ENCODE measurements at regions not wholly inside any gene's neighbourhood (a gene's known extent, or its start where the extent isn't known, plus 50 kb on each side); places are given as distances from the start of the nearest gene placed in this dataset.
"Not testable (repeated sequence)": the region's sequence is repeated elsewhere in the genome, so short reads cannot be mapped to it uniquely, and the experiment has no call there.

DNA sequence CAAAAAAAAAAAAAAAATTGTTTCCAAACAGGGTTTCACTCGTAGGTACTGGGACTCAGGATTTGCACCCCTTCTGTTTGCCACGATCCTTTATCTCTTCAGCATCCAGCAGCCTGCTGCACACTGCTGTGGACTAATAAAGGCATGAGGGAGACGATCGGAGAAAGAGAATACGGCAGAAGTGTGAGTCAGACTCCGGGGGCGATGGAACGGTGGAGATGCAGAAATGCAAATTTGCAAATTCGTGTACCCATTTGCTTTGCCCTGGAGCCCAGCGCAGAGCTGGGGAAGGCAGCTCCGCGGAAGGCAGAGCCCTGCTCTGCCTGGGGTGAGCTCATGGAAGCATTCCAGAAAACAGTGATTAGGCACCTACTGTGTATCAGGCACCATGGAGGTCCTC lies 270.3 kb downstream of the ASMT start:
- ChIA-PET POLR2A (ENCODE audit: low non-redundant PET) (no interaction called here), CTCF (no interaction called here)
- DNase-seq (ENCODE audit: low spot score): no peak
- TF ChIP-seq, protein P1, sequence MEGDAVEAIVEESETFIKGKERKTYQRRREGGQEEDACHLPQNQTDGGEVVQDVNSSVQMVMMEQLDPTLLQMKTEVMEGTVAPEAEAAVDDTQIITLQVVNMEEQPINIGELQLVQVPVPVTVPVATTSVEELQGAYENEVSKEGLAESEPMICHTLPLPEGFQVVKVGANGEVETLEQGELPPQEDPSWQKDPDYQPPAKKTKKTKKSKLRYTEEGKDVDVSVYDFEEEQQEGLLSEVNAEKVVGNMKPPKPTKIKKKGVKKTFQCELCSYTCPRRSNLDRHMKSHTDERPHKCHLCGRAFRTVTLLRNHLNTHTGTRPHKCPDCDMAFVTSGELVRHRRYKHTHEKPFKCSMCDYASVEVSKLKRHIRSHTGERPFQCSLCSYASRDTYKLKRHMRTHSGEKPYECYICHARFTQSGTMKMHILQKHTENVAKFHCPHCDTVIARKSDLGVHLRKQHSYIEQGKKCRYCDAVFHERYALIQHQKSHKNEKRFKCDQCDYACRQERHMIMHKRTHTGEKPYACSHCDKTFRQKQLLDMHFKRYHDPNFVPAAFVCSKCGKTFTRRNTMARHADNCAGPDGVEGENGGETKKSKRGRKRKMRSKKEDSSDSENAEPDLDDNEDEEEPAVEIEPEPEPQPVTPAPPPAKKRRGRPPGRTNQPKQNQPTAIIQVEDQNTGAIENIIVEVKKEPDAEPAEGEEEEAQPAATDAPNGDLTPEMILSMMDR (conservative IDR thresholded peaks at IDR 0.05; ENCODE audit: low read depth, low read length): no peak
- TF ChIP-seq EZH2 (IDR thresholded peaks at IDR 0.05; ENCODE audit: borderline replicate concordance, low read depth, low read length, poor library complexity, severe bottlenecking): no peak
- Histone ChIP-seq H3K4me1 (ENCODE audit: insufficient read depth, low read length, poor library complexity, severe bottlenecking) (no peaks in the 10 kb centered on the region), H3K36me3 (ENCODE audit: insufficient read depth, low read length, poor library complexity, severe bottlenecking) (no peaks in the 10 kb centered on the region), H3K9me3 (ENCODE audit: low read depth, low read length, poor library complexity, severe bottlenecking) (no peaks in the 10 kb centered on the region), H3K27me3 (replicated peaks; ENCODE audit: insufficient read depth, low read depth, low read length, poor library complexity) (no peaks in the 10 kb centered on the region), H3K4me3 (ENCODE audit: low read depth, low read length, poor library complexity, severe bottlenecking) (no peak overlapping the region), H3K27ac (ENCODE audit: low read depth, low read length, poor library complexity, severe bottlenecking) (no peak overlapping the region)
- intact Hi-C loops (cut with micrococcal nuclease; ENCODE audit: unreplicated experiment): no loop called here
- no TSS peak for BruUV-seq (replicated peaks)

DNA sequence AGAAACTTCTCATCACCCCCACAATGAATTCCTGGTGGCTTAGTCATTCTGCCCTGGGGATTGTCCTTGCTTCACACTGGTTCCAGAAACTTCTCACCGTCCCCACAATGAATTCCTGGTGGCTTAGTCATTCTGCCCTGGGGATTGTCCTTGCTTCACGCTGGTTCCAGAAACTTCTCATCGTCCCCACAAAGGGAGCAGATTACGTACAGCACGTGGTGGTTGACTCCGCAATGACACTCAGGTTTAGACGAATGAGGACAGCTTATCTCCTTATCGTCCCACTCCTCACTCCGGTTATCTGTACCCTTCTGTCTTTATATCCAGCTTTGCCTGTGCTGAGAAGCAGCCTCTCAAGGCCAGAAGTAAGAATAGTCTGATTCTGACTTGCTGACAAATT lies 273.4 kb downstream of the ASMT start:
- H3K27ac ChIP-seq (ENCODE audit: low read depth, low read length, poor library complexity, severe bottlenecking); DNase-seq (ENCODE audit: low spot score); H3K4me1 ChIP-seq (ENCODE audit: insufficient read depth, low read length, poor library complexity, severe bottlenecking); BruUV-seq (replicated peaks); intact Hi-C loops (cut with micrococcal nuclease; ENCODE audit: unreplicated experiment); H3K9me3 ChIP-seq (ENCODE audit: low read depth, low read length, poor library complexity, severe bottlenecking); CTCF ChIA-PET; H3K27me3 ChIP-seq (replicated peaks; ENCODE audit: insufficient read depth, low read depth, low read length, poor library complexity); POLR2A ChIA-PET (ENCODE audit: low non-redundant PET); H3K4me3 ChIP-seq (ENCODE audit: low read depth, low read length, poor library complexity, severe bottlenecking); H3K36me3 ChIP-seq (ENCODE audit: insufficient read depth, low read length, poor library complexity, severe bottlenecking): not testable (repeated sequence)

DNA sequence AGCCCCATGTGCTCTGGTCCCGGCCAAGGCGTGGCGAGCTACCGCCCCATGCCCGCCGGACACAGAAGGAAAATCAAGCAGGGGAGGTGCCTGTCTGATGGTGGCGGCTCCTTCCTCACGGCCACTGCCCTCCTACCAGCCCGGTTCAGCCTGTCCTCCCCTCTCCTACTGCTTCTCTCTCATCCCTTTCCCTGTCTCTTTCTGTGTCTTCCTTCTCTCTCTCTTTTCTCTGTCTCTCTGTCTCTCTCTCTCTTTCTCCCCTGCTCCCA lies 279.1 kb downstream of the ASMT start:
- Histone ChIP-seq H3K9me3 (ENCODE audit: low read depth, low read length, poor library complexity, severe bottlenecking) (no peaks in the 10 kb centered on the region), H3K4me1 (ENCODE audit: insufficient read depth, low read length, poor library complexity, severe bottlenecking) (no peaks in the 10 kb centered on the region), H3K27me3 (replicated peaks; ENCODE audit: insufficient read depth, low read depth, low read length, poor library complexity) (no peaks in the 10 kb centered on the region), H3K4me3 (ENCODE audit: low read depth, low read length, poor library complexity, severe bottlenecking) (no peak overlapping the region), H3K36me3 (ENCODE audit: insufficient read depth, low read length, poor library complexity, severe bottlenecking) (no peaks in the 10 kb centered on the region), H3K27ac (ENCODE audit: low read depth, low read length, poor library complexity, severe bottlenecking) (no peak overlapping the region)
- POLR2A ChIA-PET (ENCODE audit: low non-redundant PET): no interaction called here
- intact Hi-C loops (cut with micrococcal nuclease; ENCODE audit: unreplicated experiment): no loop called here
- no peak for TF ChIP-seq EZH2 (IDR thresholded peaks at IDR 0.05; ENCODE audit: borderline replicate concordance, low read depth, low read length, poor library complexity, severe bottlenecking)
- TF ChIP-seq, protein P1 (conservative IDR thresholded peaks at IDR 0.05; ENCODE audit: low read depth, low read length): no peak
- CTCF ChIA-PET: no interaction called here
- no TSS peak for BruUV-seq (replicated peaks)
- DNase-seq (ENCODE audit: low spot score): no peak

DNA sequence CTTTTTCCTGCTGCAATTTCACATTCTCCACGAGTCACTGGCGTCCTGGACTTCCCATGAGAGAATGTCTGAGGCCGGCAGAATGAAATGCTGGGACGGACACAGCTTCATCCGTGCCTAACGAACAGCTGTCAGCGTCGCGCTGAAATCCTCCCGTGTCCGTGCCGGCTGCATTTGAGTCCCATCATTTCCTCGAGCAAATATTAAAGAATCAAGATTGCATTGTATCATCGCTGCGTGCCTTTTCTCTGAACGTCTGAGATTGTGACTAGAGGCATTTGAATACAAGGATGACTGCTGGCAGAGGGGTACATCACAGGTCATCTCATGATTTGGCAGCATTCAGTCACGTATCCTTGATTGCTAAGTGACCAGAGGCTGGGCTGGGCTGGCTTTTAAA lies 279.9 kb downstream of the ASMT start:
- H3K4me1 ChIP-seq (ENCODE audit: insufficient read depth, low read length, poor library complexity, severe bottlenecking): no peaks in the 10 kb centered on the region
- H3K27me3 ChIP-seq (replicated peaks; ENCODE audit: insufficient read depth, low read depth, low read length, poor library complexity): no peaks in the 10 kb centered on the region
- H3K4me3 ChIP-seq (ENCODE audit: low read depth, low read length, poor library complexity, severe bottlenecking): no peak overlapping the region
- no peak overlapping the region for H3K27ac ChIP-seq (ENCODE audit: low read depth, low read length, poor library complexity, severe bottlenecking)
- ChIA-PET POLR2A (ENCODE audit: low non-redundant PET) (no interaction called here), CTCF (no interaction called here)
- BruUV-seq (replicated peaks): no TSS peak
- H3K9me3 ChIP-seq (ENCODE audit: low read depth, low read length, poor library complexity, severe bottlenecking): no peaks in the 10 kb centered on the region
- no peak for TF ChIP-seq EZH2 (IDR thresholded peaks at IDR 0.05; ENCODE audit: borderline replicate concordance, low read depth, low read length, poor library complexity, severe bottlenecking)
- TF ChIP-seq, protein P1 (conservative IDR thresholded peaks at IDR 0.05; ENCODE audit: low read depth, low read length): no peak
- no peaks in the 10 kb centered on the region for H3K36me3 ChIP-seq (ENCODE audit: insufficient read depth, low read length, poor library complexity, severe bottlenecking)
- intact Hi-C loops (cut with micrococcal nuclease; ENCODE audit: unreplicated experiment): no loop called here
- DNase-seq (ENCODE audit: low spot score): no peak
